ENCODE measurements at regions not wholly inside any gene's neighbourhood (a gene's known extent, or its start where the extent isn't known, plus 50 kb on each side); places are given as distances from the start of the nearest gene placed in this dataset.

GRCh38 chr3:74328435-74328834 lies 286.0 kb downstream of the CNTN3 start:
- ATAC-seq (ENCODE audit: low read depth) (no peak), DNase-seq (ENCODE audit: low spot score) (no peak)
- Histone ChIP-seq H3K36me3 (ENCODE audit: low read depth) (no peaks in the 10 kb centered on the region), H3K4me3 (ENCODE audit: severe bottlenecking) (no peak overlapping the region), H3K27me3 (ENCODE audit: insufficient read depth, poor library complexity, severe bottlenecking) (no peaks in the 10 kb centered on the region), H3K9me3 (ENCODE audit: severe bottlenecking) (no peaks in the 10 kb centered on the region), H3K4me1 (ENCODE audit: insufficient read depth, poor library complexity, severe bottlenecking) (no peaks in the 10 kb centered on the region), H3K27ac (ENCODE audit: poor library complexity, severe bottlenecking) (no peak overlapping the region)
- no peak for TF ChIP-seq CTCF (IDR thresholded peaks at IDR 0.05; ENCODE audit: poor library complexity, severe bottlenecking)

GRCh38 chr3:74315291-74315690 lies 299.2 kb downstream of the CNTN3 start:
- DNase-seq (ENCODE audit: low spot score), result no peak
- no peak overlapping the region for H3K4me3 ChIP-seq (ENCODE audit: severe bottlenecking)
- TF ChIP-seq CTCF (IDR thresholded peaks at IDR 0.05; ENCODE audit: poor library complexity, severe bottlenecking), result no peak
- H3K4me1 ChIP-seq (ENCODE audit: insufficient read depth, poor library complexity, severe bottlenecking), result no peaks in the 10 kb centered on the region
- H3K27me3 ChIP-seq (ENCODE audit: insufficient read depth, poor library complexity, severe bottlenecking), result no peaks in the 10 kb centered on the region
- H3K36me3 ChIP-seq (ENCODE audit: low read depth), result no peaks in the 10 kb centered on the region
- no peak overlapping the region for H3K27ac ChIP-seq (ENCODE audit: poor library complexity, severe bottlenecking)
- no peaks in the 10 kb centered on the region for H3K9me3 ChIP-seq (ENCODE audit: severe bottlenecking)
- ATAC-seq (ENCODE audit: low read depth), result no peak

GRCh38 chr3:74314696-74315095 lies 299.8 kb downstream of the CNTN3 start:
- Histone ChIP-seq H3K36me3 (ENCODE audit: low read depth) (no peaks in the 10 kb centered on the region), H3K9me3 (ENCODE audit: severe bottlenecking) (no peaks in the 10 kb centered on the region), H3K27ac (ENCODE audit: poor library complexity, severe bottlenecking) (no peak overlapping the region), H3K27me3 (ENCODE audit: insufficient read depth, poor library complexity, severe bottlenecking) (no peaks in the 10 kb centered on the region), H3K4me1 (ENCODE audit: insufficient read depth, poor library complexity, severe bottlenecking) (no peaks in the 10 kb centered on the region), H3K4me3 (ENCODE audit: severe bottlenecking) (no peak overlapping the region)
- DNase-seq (ENCODE audit: low spot score), result no peak
- no peak; the same call in 2 of the 3 replicates for ATAC-seq (ENCODE audit: low read depth)
- no peak for TF ChIP-seq CTCF (IDR thresholded peaks at IDR 0.05; ENCODE audit: poor library complexity, severe bottlenecking)

- H3K36me3 ChIP-seq (ENCODE audit: low read depth), result no peaks in the 10 kb centered on the region
- H3K4me3 ChIP-seq (ENCODE audit: severe bottlenecking), result no peak overlapping the region
- TF ChIP-seq CTCF (IDR thresholded peaks at IDR 0.05; ENCODE audit: poor library complexity, severe bottlenecking), result no peak
- no peaks in the 10 kb centered on the region for H3K4me1 ChIP-seq (ENCODE audit: insufficient read depth, poor library complexity, severe bottlenecking)
- H3K27ac ChIP-seq (ENCODE audit: poor library complexity, severe bottlenecking), result no peak overlapping the region
- ATAC-seq (ENCODE audit: low read depth) (no peak), DNase-seq (ENCODE audit: low spot score) (no peak)
- H3K27me3 ChIP-seq (ENCODE audit: insufficient read depth, poor library complexity, severe bottlenecking), result no peaks in the 10 kb centered on the region
- no peaks in the 10 kb centered on the region for H3K9me3 ChIP-seq (ENCODE audit: severe bottlenecking)
Observed at GRCh38 chr3:74309716-74310115, 304.7 kb downstream of the CNTN3 start.

- no peak overlapping the region for H3K27ac ChIP-seq (ENCODE audit: poor library complexity, severe bottlenecking)
- no peak for TF ChIP-seq CTCF (IDR thresholded peaks at IDR 0.05; ENCODE audit: poor library complexity, severe bottlenecking)
- H3K4me3 ChIP-seq (ENCODE audit: severe bottlenecking), result no peak overlapping the region
- ATAC-seq (ENCODE audit: low read depth), result no peak
- no peaks in the 10 kb centered on the region for H3K9me3 ChIP-seq (ENCODE audit: severe bottlenecking)
- no peaks in the 10 kb centered on the region for H3K27me3 ChIP-seq (ENCODE audit: insufficient read depth, poor library complexity, severe bottlenecking)
- no peaks in the 10 kb centered on the region for H3K36me3 ChIP-seq (ENCODE audit: low read depth)
- no peaks in the 10 kb centered on the region for H3K4me1 ChIP-seq (ENCODE audit: insufficient read depth, poor library complexity, severe bottlenecking)
- no peak for DNase-seq (ENCODE audit: low spot score)
Observed at GRCh38 chr3:74304424-74304823, 310.0 kb downstream of the CNTN3 start.

Measured in RWPE2 (cell line).